GM21619 (cell line): ENCODE measurements at regions not wholly inside any gene's neighbourhood (a gene's known extent, or its start where the extent isn't known, plus 50 kb on each side); places are given as distances from the start of the nearest gene placed in this dataset.
"Not testable (repeated sequence)": the region's sequence is repeated elsewhere in the genome, so short reads cannot be mapped to it uniquely, and the experiment has no call there.

Experiments used
- ATAC-seq: cut with Tn5 transposase; IDR thresholded peaks from one replicate; pipeline ENCODE4 v1.9.1; 2021; ENCODE audit not compliant: unreplicated experiment

GRCh38 chr22:34804091-34804490, 261.9 kb upstream of the ISX start:
- no peak for ATAC-seq

- no peak for ATAC-seq
These were observed 261.4 kb upstream of the ISX start for GRCh38 chr22:34804604-34805003.

GRCh38 chr22:34805771-34806170, 260.2 kb upstream of the ISX start:
- ATAC-seq = no peak

- no peak for ATAC-seq
These were observed 257.3 kb upstream of the ISX start for GRCh38 chr22:34808618-34809017.

- no peak for ATAC-seq
These were observed 253.3 kb upstream of the ISX start for GRCh38 chr22:34812631-34813030.

- ATAC-seq = no peak
These were observed 251.5 kb upstream of the ISX start for GRCh38 chr22:34814260-34815025.

- no peak for ATAC-seq
These were observed 236.5 kb upstream of the ISX start for GRCh38 chr22:34829485-34829884.

- no peak for ATAC-seq
These were observed 231.9 kb upstream of the ISX start for GRCh38 chr22:34834059-34834458.

GRCh38 chr22:34834541-34834940, 231.4 kb upstream of the ISX start:
- ATAC-seq = not testable (repeated sequence)

GRCh38 chr22:34841331-34841771, 224.6 kb upstream of the ISX start:
- ATAC-seq = no peak

GRCh38 chr22:34841911-34842310, 224.0 kb upstream of the ISX start:
- ATAC-seq = no peak

GRCh38 chr22:34842630-34843029, 223.3 kb upstream of the ISX start:
- ATAC-seq = no peak

- ATAC-seq = not testable (repeated sequence)
These were observed 222.2 kb upstream of the ISX start for GRCh38 chr22:34843743-34844142.

- ATAC-seq = no peak
These were observed 220.6 kb upstream of the ISX start for GRCh38 chr22:34845391-34845790.

- ATAC-seq = peak; percentile 64
These were observed 218.9 kb upstream of the ISX start for GRCh38 chr22:34847072-34847471.

GRCh38 chr22:34849965-34850364, 216.0 kb upstream of the ISX start:
- ATAC-seq = no peak

GRCh38 chr22:34851918-34852662, 213.9 kb upstream of the ISX start:
- no peak for ATAC-seq

GRCh38 chr22:34855471-34855870, 210.5 kb upstream of the ISX start:
- no peak for ATAC-seq

- ATAC-seq = no peak
These were observed 207.9 kb upstream of the ISX start for GRCh38 chr22:34858066-34858465.

GRCh38 chr22:34861787-34862186, 204.2 kb upstream of the ISX start:
- no peak for ATAC-seq

GRCh38 chr22:34866081-34866480, 199.9 kb upstream of the ISX start:
- no peak for ATAC-seq

- ATAC-seq = no peak
These were observed 199.3 kb upstream of the ISX start for GRCh38 chr22:34866495-34867131.
